ENCODE measurements at regions not wholly inside any gene's neighbourhood (a gene's known extent, or its start where the extent isn't known, plus 50 kb on each side); places are given as distances from the start of the nearest gene placed in this dataset.

GRCh38 chr4:53810643-53811042 is 219.4 kb upstream of the LNX1 start:
- no peak for DNase-seq

- DNase-seq, result no peak
These were observed 218.5 kb upstream of the LNX1 start for GRCh38 chr4:53809816-53810215.

DNA sequence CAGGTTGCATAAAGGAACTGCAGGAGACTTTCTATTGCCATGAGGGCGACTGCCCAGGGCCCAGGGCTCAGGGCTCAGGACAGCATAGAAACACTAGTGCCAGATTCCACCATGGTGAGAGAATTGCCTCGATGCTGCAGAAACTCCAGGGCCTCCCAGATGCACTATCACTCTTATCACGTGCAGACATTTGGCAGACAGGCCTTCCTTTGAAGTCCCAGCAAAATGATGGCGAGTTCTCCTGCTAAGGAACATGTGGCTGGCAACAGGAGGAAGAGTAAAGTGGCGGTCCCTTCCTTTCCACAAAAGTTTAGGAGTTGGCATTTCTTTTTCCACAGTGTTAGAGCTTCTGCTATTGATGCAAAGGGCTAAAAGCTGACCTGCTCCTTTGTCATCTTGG is 214.0 kb upstream of the LNX1 start:
- DNase-seq, result no peak

DNA sequence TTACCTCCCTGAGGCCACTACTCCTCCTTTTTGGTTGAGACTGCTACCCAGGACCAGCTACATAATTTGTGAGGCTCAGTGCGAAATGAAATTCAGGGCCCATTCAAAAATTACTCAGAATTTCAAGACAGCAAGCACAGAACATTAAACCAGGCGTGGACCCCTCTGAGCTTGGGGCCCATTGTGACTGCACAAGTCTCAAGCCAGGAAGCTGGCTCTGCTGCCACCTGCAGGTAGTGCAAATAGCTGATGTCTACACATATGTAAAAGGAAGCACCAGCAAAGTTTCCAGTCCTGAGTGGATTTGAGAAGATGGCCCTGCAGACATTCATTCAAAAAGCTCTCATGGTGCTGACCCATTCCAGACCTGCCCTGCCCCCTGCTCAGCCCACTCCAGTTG is 213.4 kb upstream of the LNX1 start:
- peak; percentile 41 to 64 for DNase-seq

- DNase-seq, result no peak
These were observed 211.2 kb upstream of the LNX1 start for GRCh38 chr4:53802500-53802899.

GRCh38 chr4:53801373-53801772 is 210.1 kb upstream of the LNX1 start:
- DNase-seq, result no peak

DNA sequence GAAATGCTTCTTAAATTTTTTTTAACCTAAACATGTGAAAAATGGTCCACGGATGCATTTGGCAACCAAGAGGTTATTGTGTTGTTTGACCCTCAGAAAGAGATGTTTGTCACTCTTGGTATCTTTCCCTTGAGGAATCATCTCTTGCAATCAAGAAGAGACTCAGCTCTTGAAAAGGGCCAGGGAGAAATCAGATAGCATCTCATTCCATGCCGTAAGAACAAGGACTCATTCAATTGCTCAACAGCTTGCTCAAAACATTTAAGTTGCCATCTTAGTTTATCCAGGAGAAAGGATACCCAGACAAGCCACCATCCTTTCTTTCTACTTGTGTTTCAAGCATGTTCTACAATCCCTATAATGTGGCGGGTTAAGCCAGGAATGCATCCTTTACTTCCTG is 209.5 kb upstream of the LNX1 start:
- DNase-seq, result no peak

DNA sequence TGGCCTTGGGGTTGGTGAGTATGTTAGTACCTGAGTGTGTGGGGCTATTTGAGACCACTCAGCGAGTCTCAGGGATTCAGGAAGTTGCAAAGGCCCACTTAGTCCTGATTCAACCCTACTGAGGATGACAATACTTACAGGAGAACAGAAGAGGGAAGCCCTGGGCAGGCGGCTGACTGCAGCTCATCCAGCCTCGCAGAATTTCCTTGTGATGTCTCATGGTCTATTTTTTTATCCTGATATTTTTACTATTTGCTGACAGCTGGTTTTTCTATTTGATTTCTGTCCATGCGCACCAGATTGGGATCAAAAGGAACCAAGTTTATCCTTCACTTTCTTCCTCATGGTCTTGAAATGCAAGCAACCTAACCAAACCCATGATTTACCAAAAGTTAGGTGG is 201.8 kb upstream of the LNX1 start:
- no peak for DNase-seq

- no peak for DNase-seq
These were observed 199.0 kb upstream of the LNX1 start for GRCh38 chr4:53790286-53790685.

DNA sequence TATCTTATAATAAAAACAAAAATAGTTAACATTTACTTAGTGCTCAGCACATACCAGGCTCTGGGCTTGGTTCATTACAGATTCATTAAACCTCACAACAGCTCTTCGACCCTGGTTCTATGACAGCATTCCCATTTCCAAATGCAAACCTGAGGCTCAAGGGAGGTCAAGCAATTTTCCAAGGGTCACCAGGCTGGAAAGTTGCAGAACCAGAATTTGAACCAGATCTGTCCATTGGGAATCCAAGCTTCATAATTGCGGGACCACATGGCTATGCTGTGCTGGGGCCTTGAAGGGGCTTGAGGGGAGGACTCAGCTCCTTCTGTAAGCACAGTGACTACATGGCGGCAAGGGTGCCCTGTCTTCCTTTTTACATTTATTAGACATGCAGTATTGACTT is 197.3 kb upstream of the LNX1 start:
- no peak for DNase-seq

DNA sequence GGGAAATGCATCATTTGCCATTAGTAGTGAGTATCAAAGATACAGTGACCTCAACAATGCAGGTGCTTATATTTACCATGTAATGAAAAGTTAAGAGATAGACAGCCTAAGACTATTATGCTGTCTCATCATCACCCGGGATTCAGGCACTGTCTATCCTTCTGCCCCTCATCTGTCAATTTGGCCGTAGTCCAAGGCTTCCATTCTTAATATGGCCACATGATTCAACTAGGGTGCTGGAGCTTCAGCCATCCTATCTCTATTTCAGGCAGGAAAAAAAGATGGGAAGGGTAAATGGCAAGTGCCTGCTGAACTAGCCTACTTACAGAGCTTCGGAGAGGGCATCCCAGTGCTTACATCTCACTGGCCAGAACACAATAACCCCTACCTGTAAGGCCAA is 196.7 kb upstream of the LNX1 start:
- no peak for DNase-seq

DNA sequence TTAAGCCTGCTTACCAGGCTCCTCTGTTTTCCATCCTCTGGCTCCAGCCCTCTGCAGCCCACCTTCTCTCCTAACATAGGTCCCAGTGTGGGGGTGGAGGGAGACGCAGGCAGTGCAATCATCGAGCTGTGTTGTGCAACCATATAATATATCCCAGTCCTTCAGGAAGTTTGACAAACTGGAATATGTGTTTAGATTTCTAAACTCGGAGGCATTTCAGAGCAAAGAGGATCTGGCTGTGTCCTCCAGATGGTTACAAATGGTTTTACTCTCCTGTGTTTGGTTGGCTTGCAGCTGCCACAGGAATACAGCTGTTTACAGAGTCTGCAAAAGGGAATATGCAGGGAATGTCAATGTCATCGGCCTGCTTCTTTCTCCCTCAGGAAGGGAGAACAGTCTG is 195.3 kb upstream of the LNX1 start:
- DNase-seq, result no peak

DNA sequence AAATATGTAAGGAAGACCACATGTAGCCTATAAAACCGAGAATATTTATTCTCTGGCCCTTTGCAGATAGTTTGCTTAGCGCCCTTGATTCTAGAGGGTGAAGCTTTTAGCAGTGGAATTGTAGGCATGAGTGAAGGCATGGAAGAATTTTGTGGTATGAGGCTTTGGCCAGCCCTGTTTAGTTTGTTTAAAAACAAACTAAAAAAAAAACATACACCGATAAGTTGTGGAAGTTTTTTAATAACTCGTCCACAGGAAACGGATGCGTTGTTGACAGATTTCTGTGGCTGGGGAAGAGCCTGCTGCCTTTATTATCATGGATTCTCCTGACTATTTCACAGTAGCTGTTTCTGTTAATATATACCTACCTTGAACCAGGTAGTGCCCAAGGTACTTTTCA is 194.7 kb upstream of the LNX1 start:
- no peak for DNase-seq

GRCh38 chr4:53784112-53784511 is 192.8 kb upstream of the LNX1 start:
- DNase-seq, result no peak

DNA sequence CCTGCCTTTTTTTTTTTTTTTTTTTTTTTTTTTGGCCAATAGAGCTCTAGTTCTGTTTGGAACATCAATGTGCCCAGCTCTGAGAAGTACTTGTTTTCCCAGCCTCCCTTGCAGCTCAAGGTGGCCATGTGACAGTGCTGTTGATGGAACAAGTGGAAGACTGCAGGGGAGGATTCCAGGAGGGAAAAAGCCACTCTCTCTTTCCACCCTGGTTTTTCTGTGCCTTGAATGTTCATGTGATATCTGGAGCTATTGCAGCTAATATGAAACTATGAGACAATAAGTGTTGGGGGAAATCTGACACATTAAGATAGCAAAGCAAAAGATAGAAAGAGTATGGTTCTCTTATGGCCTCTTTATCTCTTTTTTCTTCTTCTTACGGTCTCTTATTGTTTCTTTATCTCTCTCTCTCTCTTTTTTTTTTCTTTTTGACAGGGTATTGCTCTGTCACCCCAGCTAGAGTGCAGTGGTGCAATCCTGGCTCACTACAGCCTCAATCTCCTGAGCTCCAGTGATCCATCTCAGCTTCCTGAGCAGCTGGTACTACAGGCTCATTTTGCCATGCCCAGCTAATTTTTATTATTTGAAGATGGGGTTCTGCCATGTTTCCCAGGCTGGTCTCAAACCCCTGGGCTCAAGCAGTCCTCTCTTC is 192.0 kb upstream of the LNX1 start:
- DNase-seq, result no peak

DNA sequence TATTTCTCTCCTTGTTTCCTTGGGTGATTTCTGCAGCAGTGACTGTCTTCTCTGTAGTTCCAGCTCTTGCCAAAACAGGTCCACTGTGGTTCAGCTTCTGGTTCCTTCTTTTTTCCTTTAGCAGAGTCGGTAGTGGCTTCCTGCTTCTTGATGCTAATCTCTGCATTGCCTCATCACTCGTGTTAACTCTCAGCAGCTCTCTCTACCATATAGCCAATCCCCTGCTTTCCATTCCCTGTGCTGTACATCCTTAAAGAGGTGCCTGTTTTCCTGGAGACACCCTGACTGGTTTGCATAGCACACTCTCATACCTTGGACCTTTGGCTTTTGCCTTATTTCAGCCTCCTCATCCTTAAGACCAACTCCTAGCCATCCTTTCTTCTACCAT is 191.2 kb upstream of the LNX1 start:
- peak; percentile 30 to 31 for DNase-seq

DNA sequence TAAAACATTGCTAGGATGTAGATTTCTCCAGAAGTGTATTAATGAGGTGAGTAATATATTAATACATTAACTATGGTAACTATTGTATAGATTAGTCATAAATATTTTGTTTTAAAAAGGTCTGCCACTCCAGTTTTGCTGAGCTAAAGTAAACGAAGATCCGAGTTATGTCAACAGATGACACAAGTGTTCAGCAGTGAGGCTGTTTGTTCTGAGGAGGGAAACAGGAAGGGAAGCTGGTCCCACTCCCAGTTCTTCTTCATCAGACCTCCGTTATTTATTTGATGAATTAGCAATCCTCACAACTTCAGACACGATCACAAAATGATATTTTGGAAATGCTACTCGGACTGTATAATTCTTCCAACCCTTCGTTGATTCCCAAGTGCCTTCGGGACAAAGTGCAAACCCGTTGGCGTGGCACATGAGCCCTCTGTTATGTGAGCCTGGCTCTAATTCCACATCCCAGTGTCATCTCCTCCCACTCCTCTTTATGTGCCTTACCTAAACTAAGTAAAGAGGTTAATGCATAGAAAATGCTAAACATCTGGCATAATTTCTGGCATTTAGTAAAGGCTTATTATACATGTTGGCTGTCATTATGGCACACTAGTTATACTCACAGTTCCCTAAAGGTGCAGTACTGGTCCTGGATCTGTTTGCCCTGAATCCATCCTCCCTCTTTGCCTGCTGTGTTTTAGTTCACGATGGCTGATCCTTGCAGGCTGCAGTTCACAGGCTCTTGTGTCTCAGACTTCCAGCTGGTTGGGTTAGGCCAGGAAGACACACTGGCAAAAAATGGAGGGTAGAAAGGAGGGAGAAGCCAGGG is 190.6 kb upstream of the LNX1 start:
- DNase-seq, result no peak

- DNase-seq, result no peak
These were observed 189.6 kb upstream of the LNX1 start for GRCh38 chr4:53780736-53781400.

- no peak for DNase-seq
These were observed 187.7 kb upstream of the LNX1 start for GRCh38 chr4:53779025-53779424.

- DNase-seq, result no peak
These were observed 186.9 kb upstream of the LNX1 start for GRCh38 chr4:53778155-53778554.

DNA sequence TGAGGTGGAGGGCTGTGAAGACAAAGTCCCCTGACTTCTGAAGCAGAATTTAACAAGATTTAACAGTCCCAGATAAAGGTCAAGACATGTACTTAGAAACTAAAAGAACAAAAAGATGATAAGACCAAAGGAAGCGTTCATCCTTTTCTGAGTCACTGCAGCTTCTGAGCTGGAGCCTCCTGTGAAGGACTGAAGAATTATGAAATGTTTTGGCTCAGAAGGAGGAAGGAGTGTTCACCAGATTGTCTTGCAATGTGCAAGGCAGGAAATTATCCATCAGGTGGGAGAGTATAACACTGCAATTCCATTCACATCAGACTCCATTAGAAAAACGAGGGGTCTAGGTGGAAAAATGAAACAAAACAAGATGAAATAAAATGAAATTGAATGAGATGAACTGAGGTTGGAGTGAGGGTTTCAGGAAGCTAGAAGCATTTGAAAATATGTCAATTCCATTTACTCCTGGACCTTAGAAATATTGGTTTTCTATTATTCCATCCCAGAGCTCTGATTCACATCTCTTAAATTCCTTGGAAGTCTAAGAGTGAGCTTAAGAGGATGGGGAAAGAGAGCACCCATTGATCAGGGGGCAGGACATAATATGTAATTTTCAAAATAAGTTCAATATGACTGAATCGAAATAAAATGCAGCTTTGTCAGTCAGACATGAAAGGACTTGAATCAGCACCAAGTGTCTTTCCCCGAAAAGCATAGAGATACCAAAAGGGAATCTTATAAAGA is 186.1 kb upstream of the LNX1 start:
- DNase-seq, result peak; percentile 3 to 7

- no peak for DNase-seq
These were observed 184.9 kb upstream of the LNX1 start for GRCh38 chr4:53776141-53776540.

DNA sequence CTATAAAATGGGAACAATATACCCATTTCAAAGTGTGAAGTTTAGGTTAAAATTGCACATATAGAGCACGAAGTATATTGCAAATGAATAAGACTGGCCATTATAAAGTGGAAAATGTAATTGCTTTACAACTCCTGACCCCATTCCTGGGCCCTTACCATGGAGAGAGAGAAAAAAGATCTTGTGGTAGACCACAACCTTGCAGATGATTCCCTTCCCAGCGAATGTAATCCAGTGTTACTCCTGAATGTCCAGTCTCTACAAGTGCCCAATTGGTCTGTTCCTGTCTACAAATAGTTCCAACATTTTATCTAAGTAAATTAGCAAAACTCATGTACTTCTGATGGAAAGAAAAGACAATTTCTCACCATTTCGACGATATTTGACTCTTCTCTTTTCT is 184.1 kb upstream of the LNX1 start:
- DNase-seq, result no peak
